ENCODE measurements at regions not wholly inside any gene's neighbourhood (a gene's known extent, or its start where the extent isn't known, plus 50 kb on each side); places are given as distances from the start of the nearest gene placed in this dataset.

- no peak for DNase-seq (ENCODE audit: low spot score in 2 of 2)
- Mint-ChIP-seq H3K4me1 (peaks cover 8% of the 10 kb centered on the region), H3K9me3 (no peaks in the 10 kb centered on the region), H3K4me3 (no peak overlapping the region), H3K27ac (no peak overlapping the region), H3K36me3 (no peaks in the 10 kb centered on the region)
- ATAC-seq: no peak
Measured at GRCh38 chr3:43892526-43892925, 201.8 kb downstream of the ABHD5 start.

- Mint-ChIP-seq H3K4me3 (peak overlapping the region; percentile 57), H3K27ac (no peak overlapping the region), H3K36me3 (no peaks in the 10 kb centered on the region), H3K9me3 (no peaks in the 10 kb centered on the region), H3K4me1 (peaks cover 8% of the 10 kb centered on the region)
- ATAC-seq: peak; percentile 21
- no peak for DNase-seq (ENCODE audit: low spot score in 2 of 2)
Measured at GRCh38 chr3:43893727-43894126, 203.0 kb downstream of the ABHD5 start.

GRCh38 chr3:43894176-43895049 is 203.7 kb downstream of the ABHD5 start:
- Mint-ChIP-seq H3K4me3 (peak overlapping the region; percentile 57), H3K9me3 (no peaks in the 10 kb centered on the region), H3K36me3 (no peaks in the 10 kb centered on the region), H3K27ac (no peak overlapping the region), H3K4me1 (peaks cover 8% of the 10 kb centered on the region)
- DNase-seq (ENCODE audit: low spot score in 2 of 2): no peak
- peak; percentile 52 for ATAC-seq

- peaks cover 3% of the 10 kb centered on the region for H3K9me3 Mint-ChIP-seq
- ATAC-seq: no peak
- H3K4me1 Mint-ChIP-seq: peaks cover 8% of the 10 kb centered on the region
- no peak overlapping the region for H3K4me3 Mint-ChIP-seq
- no peak for DNase-seq (ENCODE audit: low spot score in 2 of 2)
- no peak overlapping the region for H3K27ac Mint-ChIP-seq
- H3K36me3 Mint-ChIP-seq: no peaks in the 10 kb centered on the region
Measured at GRCh38 chr3:43895573-43895972, 204.8 kb downstream of the ABHD5 start.

GRCh38 chr3:43902415-43902814 is 211.7 kb downstream of the ABHD5 start:
- H3K27ac Mint-ChIP-seq: no peak overlapping the region
- no peaks in the 10 kb centered on the region for H3K36me3 Mint-ChIP-seq
- no peak overlapping the region for H3K4me3 Mint-ChIP-seq
- ATAC-seq (no peak), DNase-seq (ENCODE audit: low spot score in 2 of 2) (no peak)
- H3K9me3 Mint-ChIP-seq: peaks cover 3% of the 10 kb centered on the region
- H3K4me1 Mint-ChIP-seq: no peaks in the 10 kb centered on the region

GRCh38 chr3:43905157-43905556 is 214.4 kb downstream of the ABHD5 start:
- no peak overlapping the region for H3K27ac Mint-ChIP-seq
- DNase-seq (ENCODE audit: low spot score in 2 of 2) (no peak), ATAC-seq (no peak)
- peaks cover 3% of the 10 kb centered on the region for H3K9me3 Mint-ChIP-seq
- no peaks in the 10 kb centered on the region for H3K36me3 Mint-ChIP-seq
- no peaks in the 10 kb centered on the region for H3K4me1 Mint-ChIP-seq
- H3K4me3 Mint-ChIP-seq: no peak overlapping the region

- no peak for DNase-seq (ENCODE audit: low spot score in 2 of 2)
- H3K36me3 Mint-ChIP-seq: no peaks in the 10 kb centered on the region
- peak; percentile 35 for ATAC-seq
- no peaks in the 10 kb centered on the region for H3K9me3 Mint-ChIP-seq
- no peak overlapping the region for H3K4me3 Mint-ChIP-seq
- H3K27ac Mint-ChIP-seq: no peak overlapping the region
- no peaks in the 10 kb centered on the region for H3K4me1 Mint-ChIP-seq
Measured at GRCh38 chr3:43906849-43907507, 216.2 kb downstream of the ABHD5 start.

- no peaks in the 10 kb centered on the region for H3K9me3 Mint-ChIP-seq
- H3K4me3 Mint-ChIP-seq: no peak overlapping the region
- no peak overlapping the region for H3K27ac Mint-ChIP-seq
- no peak for DNase-seq (ENCODE audit: low spot score in 2 of 2)
- H3K4me1 Mint-ChIP-seq: no peaks in the 10 kb centered on the region
- H3K36me3 Mint-ChIP-seq: no peaks in the 10 kb centered on the region
- no peak for ATAC-seq
Measured at GRCh38 chr3:43907508-43907858, 216.7 kb downstream of the ABHD5 start.

GRCh38 chr3:43908456-43908855 is 217.7 kb downstream of the ABHD5 start:
- no peak overlapping the region for H3K27ac Mint-ChIP-seq
- no peaks in the 10 kb centered on the region for H3K9me3 Mint-ChIP-seq
- H3K4me3 Mint-ChIP-seq: no peak overlapping the region
- H3K4me1 Mint-ChIP-seq: no peaks in the 10 kb centered on the region
- DNase-seq (ENCODE audit: low spot score in 2 of 2) (no peak), ATAC-seq (peak; percentile 22)
- no peaks in the 10 kb centered on the region for H3K36me3 Mint-ChIP-seq

- no peaks in the 10 kb centered on the region for H3K9me3 Mint-ChIP-seq
- H3K36me3 Mint-ChIP-seq: no peaks in the 10 kb centered on the region
- no peak overlapping the region for H3K27ac Mint-ChIP-seq
- H3K4me3 Mint-ChIP-seq: no peak overlapping the region
- DNase-seq (ENCODE audit: low spot score in 2 of 2) (no peak), ATAC-seq (no peak)
- no peaks in the 10 kb centered on the region for H3K4me1 Mint-ChIP-seq
Measured at GRCh38 chr3:43909149-43909548, 218.4 kb downstream of the ABHD5 start.

GRCh38 chr3:43910750-43911149 is 220.0 kb downstream of the ABHD5 start:
- ATAC-seq (no peak), DNase-seq (ENCODE audit: low spot score in 2 of 2) (no peak)
- H3K4me3 Mint-ChIP-seq: no peak overlapping the region
- H3K9me3 Mint-ChIP-seq: no peaks in the 10 kb centered on the region
- no peaks in the 10 kb centered on the region for H3K36me3 Mint-ChIP-seq
- H3K4me1 Mint-ChIP-seq: no peaks in the 10 kb centered on the region
- H3K27ac Mint-ChIP-seq: no peak overlapping the region

GRCh38 chr3:43913036-43913948 is 222.6 kb downstream of the ABHD5 start:
- no peaks in the 10 kb centered on the region for H3K4me1 Mint-ChIP-seq
- peak; percentile 24 for ATAC-seq
- H3K36me3 Mint-ChIP-seq: no peaks in the 10 kb centered on the region
- no peak overlapping the region for H3K4me3 Mint-ChIP-seq
- no peak for DNase-seq (ENCODE audit: low spot score in 2 of 2)
- no peaks in the 10 kb centered on the region for H3K9me3 Mint-ChIP-seq
- H3K27ac Mint-ChIP-seq: no peak overlapping the region

- Mint-ChIP-seq H3K4me3 (no peak overlapping the region), H3K36me3 (no peaks in the 10 kb centered on the region), H3K4me1 (no peaks in the 10 kb centered on the region), H3K27ac (no peak overlapping the region), H3K9me3 (no peaks in the 10 kb centered on the region)
- no peak for DNase-seq (ENCODE audit: low spot score in 2 of 2)
- ATAC-seq: no peak
Measured at GRCh38 chr3:43914269-43914668, 223.5 kb downstream of the ABHD5 start.

GRCh38 chr3:43915546-43915945 is 224.8 kb downstream of the ABHD5 start:
- ATAC-seq: no peak
- Mint-ChIP-seq H3K36me3 (no peaks in the 10 kb centered on the region), H3K4me3 (no peak overlapping the region), H3K27ac (no peak overlapping the region), H3K4me1 (no peaks in the 10 kb centered on the region), H3K9me3 (no peaks in the 10 kb centered on the region)
- no peak for DNase-seq (ENCODE audit: low spot score in 2 of 2)

- ATAC-seq (no peak), DNase-seq (ENCODE audit: low spot score in 2 of 2) (no peak)
- Mint-ChIP-seq H3K4me1 (no peaks in the 10 kb centered on the region), H3K27ac (no peak overlapping the region), H3K4me3 (no peak overlapping the region), H3K9me3 (no peaks in the 10 kb centered on the region), H3K36me3 (no peaks in the 10 kb centered on the region)
Measured at GRCh38 chr3:43917361-43917760, 226.6 kb downstream of the ABHD5 start.
